ENCODE measurements at regions not wholly inside any gene's neighbourhood (a gene's known extent, or its start where the extent isn't known, plus 50 kb on each side); places are given as distances from the start of the nearest gene placed in this dataset.

DNA sequence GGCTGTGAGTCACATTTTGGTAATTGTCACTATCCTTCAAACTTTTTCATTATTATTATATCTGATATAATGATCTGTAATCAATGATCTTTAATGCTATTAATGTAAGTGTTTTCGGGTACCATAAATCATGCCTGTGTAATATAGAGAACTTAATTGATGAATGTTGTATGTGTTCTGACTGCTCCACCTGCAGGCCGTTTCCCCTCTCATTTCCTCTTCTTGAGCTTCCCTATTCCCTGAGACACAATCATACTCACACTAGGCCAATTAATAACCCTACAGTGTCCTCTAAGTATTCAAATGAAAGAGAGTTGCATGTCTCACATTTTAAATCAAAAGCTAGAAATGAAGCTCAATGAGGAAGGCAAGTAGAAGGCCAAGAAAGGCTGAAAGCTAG, 420.9 kb upstream of the SGCD start:
- peak in 1 of 3 donors; percentile 14 for DNase-seq
- no peaks in the 10 kb centered on the region for H3K9me3 ChIP-seq
- intact Hi-C loops (cut with DNase I, micrococcal nuclease), result no loop called here

DNA sequence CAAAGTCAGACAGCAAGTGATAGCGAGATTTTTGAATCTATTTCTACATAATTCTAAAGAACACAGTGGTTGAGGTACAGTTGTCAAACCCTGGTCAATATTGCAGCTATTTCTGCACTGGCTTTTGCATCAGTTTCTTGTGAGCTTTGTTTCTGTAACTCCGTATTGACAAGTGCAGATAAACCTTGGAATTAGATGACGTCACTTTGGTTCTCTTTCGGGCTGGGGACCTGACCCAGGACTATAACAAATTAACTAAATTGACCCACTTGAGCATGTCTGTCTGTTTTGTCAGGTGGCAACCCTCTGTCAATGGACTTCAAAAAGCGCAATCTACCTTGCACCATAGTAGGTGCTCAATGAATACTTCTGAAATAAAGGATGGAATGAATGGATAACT, 418.4 kb upstream of the SGCD start:
- no peak for DNase-seq
- intact Hi-C loops (cut with DNase I, micrococcal nuclease), result no loop called here

More for the DNA sequence above, 420.9 kb upstream of the SGCD start:
- H3K4me3 ChIP-seq, result no peak overlapping the region
- ATAC-seq, result no peak
- no peaks in the 10 kb centered on the region for H3K36me3 ChIP-seq (ENCODE audit: low read depth)
- TF ChIP-seq, protein P1, sequence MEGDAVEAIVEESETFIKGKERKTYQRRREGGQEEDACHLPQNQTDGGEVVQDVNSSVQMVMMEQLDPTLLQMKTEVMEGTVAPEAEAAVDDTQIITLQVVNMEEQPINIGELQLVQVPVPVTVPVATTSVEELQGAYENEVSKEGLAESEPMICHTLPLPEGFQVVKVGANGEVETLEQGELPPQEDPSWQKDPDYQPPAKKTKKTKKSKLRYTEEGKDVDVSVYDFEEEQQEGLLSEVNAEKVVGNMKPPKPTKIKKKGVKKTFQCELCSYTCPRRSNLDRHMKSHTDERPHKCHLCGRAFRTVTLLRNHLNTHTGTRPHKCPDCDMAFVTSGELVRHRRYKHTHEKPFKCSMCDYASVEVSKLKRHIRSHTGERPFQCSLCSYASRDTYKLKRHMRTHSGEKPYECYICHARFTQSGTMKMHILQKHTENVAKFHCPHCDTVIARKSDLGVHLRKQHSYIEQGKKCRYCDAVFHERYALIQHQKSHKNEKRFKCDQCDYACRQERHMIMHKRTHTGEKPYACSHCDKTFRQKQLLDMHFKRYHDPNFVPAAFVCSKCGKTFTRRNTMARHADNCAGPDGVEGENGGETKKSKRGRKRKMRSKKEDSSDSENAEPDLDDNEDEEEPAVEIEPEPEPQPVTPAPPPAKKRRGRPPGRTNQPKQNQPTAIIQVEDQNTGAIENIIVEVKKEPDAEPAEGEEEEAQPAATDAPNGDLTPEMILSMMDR (IDR thresholded peaks at IDR 0.05), result no peak
- H3K4me1 ChIP-seq (ENCODE audit: low read depth), result no peaks in the 10 kb centered on the region

DNA sequence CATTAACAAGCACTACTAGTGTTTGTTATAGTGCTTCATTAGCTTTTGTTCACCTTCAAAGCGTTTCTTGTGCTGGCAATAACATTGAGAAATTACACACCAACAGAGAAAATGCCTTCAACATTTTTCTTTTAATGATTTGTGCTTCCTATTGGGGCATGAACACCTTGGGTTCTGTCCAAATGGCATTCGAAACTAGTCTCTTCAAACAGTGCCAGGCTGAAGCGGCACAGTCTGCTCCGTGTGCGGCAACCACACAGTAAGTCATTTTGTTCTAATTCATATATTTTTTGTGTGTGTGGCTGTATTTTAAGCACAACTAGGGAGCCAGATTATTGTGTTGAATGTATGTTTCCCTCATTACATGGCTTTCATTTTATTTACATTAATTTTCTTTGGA, 414.7 kb upstream of the SGCD start:
- Histone ChIP-seq H3K9me3 (no peaks in the 10 kb centered on the region), H3K36me3 (ENCODE audit: low read depth) (no peaks in the 10 kb centered on the region), H3K4me3 (no peak overlapping the region), H3K4me1 (ENCODE audit: low read depth) (no peaks in the 10 kb centered on the region)
- TF ChIP-seq, protein P1 (IDR thresholded peaks at IDR 0.05), result no peak
- ATAC-seq (no peak), DNase-seq (no peak)
- intact Hi-C loops (cut with DNase I, micrococcal nuclease), result no loop called here

More for the DNA sequence above, 418.4 kb upstream of the SGCD start:
- H3K4me1 ChIP-seq (ENCODE audit: low read depth), result no peaks in the 10 kb centered on the region
- no peaks in the 10 kb centered on the region for H3K36me3 ChIP-seq (ENCODE audit: low read depth)
- TF ChIP-seq, protein P1 (IDR thresholded peaks at IDR 0.05), result no peak
- ATAC-seq, result no peak
- no peak overlapping the region for H3K4me3 ChIP-seq
- H3K9me3 ChIP-seq, result no peaks in the 10 kb centered on the region

DNA sequence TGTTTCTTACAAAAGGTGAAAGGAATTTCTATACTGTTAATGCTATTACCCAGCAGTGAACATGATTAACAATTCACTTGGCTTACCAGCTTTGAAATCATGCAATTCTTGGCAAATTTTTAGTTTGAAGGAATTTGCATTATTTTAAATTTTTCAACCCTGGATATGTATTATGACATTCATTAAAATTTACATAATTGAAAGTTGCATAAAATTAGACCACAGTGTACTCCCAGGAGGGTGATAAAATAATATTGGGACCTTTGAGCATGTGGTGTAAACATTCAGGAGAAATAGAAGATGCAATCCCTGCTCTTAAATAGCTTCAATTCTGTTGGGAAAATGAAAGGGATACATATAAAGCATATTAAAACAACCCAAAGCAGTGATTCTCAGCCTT, 412.2 kb upstream of the SGCD start:
- no peak for ATAC-seq
- H3K4me3 ChIP-seq, result no peak overlapping the region
- TF ChIP-seq, protein P1 (IDR thresholded peaks at IDR 0.05), result no peak
- no peak for DNase-seq
- no peaks in the 10 kb centered on the region for H3K4me1 ChIP-seq (ENCODE audit: low read depth)
- H3K9me3 ChIP-seq, result no peaks in the 10 kb centered on the region
- intact Hi-C loops (cut with DNase I, micrococcal nuclease), result no loop called here
- H3K36me3 ChIP-seq (ENCODE audit: low read depth), result no peaks in the 10 kb centered on the region

DNA sequence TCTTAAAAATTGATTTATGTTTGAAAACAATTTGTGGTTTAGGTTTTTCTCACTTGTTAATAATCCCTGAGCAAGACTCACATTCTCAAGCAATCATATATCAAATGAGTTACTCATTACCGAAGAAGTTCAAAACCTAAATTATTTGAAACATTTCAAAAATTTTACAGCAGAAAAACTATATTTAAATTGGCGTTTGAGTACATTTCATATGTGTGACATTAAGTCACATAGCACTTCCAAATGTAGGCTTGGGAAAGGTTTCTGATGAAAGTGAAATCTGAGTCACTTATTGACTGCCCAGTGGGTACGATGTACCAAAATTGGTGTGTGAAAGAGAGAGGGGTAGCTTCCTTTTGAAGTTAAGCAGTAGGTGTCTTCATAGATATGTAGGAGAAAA, 411.4 kb upstream of the SGCD start:
- intact Hi-C loops (cut with DNase I, micrococcal nuclease), result no loop called here
- no peaks in the 10 kb centered on the region for H3K9me3 ChIP-seq
- no peak for ATAC-seq
- DNase-seq, result no peak
- H3K36me3 ChIP-seq (ENCODE audit: low read depth), result no peaks in the 10 kb centered on the region
- H3K4me1 ChIP-seq (ENCODE audit: low read depth), result no peaks in the 10 kb centered on the region
- TF ChIP-seq, protein P1 (IDR thresholded peaks at IDR 0.05), result no peak
- no peak overlapping the region for H3K4me3 ChIP-seq

DNA sequence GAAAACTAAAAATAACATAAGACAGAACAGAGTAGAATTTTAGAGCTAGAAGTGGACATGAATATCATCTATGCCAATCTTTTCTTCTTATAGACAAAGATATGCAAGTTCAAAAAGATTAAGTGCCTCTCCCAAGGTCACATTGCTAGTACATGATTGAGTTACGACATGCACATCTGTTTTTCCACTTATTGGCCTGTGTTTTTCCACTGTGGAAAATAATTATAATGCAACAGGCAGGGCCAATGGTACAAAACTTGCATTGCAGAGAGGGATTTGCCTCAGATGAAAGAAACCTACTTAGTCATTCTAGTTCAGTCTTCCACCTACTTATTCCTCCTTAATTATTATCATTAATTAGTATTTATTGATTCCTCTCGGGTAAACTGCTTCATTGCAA, 407.8 kb upstream of the SGCD start:
- TF ChIP-seq, protein P1 (IDR thresholded peaks at IDR 0.05), result no peak
- intact Hi-C loops (cut with DNase I, micrococcal nuclease), result no loop called here
- Histone ChIP-seq H3K4me3 (no peak overlapping the region), H3K36me3 (ENCODE audit: low read depth) (no peaks in the 10 kb centered on the region), H3K9me3 (no peaks in the 10 kb centered on the region), H3K4me1 (ENCODE audit: low read depth) (no peaks in the 10 kb centered on the region)
- ATAC-seq, result no peak
- DNase-seq, result no peak

Measured in mucosa of descending colon (tissue), 3 donors.